CD4-positive, alpha-beta T cell treated with Interleukin-21 for 1 hour (primary cell): ENCODE measurements at regions not wholly inside any gene's neighbourhood (a gene's known extent, or its start where the extent isn't known, plus 50 kb on each side); places are given as distances from the start of the nearest gene placed in this dataset.

Source experiments
- DNase-seq: peaks from one replicate; pipeline ENCODE4 v3.0.0-alpha.2; 2020

DNA sequence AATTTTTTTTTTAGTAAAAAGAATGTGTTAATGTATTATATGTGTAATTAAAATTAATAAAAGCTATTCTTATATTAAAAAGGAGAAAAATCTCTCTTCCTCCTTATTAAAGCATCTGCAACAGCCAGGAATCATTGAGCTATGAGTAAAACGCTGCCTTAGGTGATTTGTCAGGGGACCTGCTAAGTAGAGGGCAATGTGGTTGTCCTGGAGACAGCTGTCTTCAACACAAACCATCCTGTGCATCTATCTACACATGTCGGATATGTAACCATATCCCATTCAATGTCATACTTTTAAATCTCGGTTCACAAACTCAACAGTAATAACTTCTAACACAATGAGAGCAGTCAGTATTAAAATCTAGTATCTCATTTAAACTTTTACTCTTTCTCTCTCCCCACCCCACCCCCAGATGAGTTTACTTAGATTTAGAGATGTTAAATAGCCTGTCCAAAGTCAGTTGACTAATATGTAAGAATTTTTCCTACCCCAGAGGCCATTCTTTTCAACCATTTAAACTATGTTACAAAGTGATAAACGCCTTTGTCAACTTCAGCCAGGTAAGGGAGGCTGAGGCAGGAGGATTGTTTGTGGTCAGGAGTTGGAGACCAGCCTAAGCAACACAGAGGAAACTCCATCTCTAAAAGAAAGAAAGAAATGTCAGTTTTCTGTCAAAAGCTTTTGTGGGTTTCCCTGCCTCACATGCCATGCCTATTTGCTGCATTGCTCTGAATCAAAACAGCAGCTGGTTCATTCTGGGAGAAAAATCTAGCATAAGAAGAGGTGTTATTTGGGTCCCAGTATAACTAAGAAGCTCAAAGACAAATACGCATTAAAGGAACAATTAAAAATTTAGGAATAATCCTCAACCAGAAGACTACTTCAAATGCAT lies 413.7 kb upstream of the CCDC196 start:
- DNase-seq, result no peak

DNA sequence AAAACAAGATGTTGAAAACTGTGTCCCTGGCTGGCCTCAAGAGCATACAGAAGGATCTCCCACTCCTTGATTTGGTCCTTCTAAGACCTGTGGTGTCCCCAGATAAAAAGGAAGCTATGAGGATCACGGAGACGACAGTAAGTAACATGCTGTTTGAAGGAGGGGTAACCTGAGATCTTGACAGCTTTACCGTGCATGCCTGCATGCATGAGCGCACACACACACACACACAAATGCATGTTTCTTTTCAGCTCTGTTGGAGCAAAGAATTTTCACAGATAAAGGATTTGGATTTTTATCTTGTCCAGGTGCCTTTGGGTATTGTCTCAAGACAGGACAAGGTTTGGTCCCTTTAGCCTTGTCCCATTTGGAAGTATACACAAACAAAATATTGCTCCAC lies 411.6 kb upstream of the CCDC196 start:
- no peak for DNase-seq

DNA sequence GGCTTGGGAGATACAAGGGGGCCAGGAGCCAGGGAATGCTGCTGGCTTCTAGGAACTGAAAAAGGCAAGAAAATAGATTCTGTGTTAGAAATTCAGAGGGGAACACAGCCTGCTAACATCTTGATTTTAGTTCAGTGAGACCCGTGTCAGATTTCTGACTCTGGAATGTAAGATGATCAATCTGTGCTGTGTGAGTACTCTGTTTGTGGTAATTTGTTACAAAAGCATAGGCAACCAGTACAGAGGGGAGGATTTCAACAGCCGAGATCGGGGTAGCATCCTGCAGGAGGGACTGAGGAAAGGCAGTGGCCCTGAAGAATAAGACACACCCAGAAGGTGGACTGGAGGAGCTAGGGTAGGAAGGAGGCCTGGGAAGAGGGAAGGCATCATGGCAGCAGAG lies 410.0 kb upstream of the CCDC196 start:
- no peak for DNase-seq

DNA sequence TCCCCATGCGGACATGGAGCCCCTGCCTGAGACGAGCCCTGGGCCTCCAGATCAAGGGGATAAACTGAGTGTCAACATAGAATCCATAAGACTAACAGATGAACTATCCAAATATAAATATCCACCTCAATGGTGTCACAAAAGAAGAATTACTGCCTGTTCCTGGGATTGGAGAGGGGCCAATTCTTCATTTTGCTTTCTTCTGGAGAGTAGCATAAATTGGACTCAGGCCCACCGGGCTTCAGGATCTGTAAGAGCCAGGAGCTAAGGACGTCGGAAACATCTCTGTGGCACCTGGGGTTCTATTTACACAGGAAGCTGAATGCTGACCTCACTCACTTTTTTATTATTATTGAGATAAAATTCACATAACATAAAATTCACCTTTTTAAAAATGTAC lies 408.2 kb upstream of the CCDC196 start:
- DNase-seq, result no peak

DNA sequence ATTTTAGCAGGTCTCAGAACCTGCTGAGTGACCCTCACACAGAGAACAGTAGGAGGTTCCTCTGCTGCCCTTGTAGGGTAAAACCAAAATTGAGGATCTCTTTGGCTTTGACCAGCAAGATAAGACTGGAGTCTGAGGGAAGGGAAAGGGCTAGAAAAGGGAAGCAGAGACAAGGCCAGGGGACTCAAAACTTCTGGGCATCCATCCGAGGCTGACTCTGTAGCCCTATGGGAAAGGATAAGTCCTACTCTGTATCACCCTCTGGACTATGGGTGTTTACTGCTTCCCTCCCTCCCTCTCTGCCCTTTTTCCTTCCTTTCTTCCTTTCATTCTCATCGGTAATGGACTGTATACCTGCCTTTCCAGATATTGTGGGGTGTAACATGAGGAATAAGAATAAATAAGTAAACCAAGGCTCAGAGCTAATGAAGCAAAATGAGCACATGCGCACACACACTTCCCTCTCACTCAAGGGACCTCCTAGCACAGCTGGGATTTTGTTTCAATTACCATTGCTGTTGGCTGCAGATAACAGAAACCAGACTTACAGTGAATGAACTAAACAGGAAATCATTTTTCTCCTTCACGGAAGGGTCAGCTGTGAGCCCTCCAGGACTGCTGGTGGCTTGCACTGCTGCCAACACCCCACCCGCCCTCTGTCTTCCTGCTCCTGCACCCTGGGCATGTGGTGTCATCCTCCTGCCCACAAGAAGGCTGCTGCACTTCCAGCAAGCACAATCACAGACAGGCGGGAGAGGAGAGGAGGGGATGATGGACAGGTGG lies 404.4 kb upstream of the CCDC196 start:
- no peak for DNase-seq

DNA sequence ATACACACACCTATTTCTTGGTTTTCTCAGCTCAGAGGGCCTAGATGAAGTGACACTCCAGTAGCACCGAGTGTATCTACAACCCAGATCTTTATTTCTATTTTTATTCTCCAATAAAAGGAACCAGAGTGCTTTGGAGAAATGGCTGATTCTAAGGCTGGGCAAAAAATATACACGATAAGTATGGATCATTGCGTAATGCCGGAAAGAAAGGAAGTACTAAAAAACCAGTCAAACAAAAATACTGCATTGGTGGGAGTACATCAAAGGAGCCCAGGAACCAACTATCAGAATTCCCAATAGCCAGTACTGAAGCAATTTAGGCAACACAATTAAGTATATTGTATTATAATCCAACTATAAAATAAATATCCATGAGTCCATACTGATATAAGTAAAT lies 400.9 kb upstream of the CCDC196 start:
- no peak for DNase-seq

DNA sequence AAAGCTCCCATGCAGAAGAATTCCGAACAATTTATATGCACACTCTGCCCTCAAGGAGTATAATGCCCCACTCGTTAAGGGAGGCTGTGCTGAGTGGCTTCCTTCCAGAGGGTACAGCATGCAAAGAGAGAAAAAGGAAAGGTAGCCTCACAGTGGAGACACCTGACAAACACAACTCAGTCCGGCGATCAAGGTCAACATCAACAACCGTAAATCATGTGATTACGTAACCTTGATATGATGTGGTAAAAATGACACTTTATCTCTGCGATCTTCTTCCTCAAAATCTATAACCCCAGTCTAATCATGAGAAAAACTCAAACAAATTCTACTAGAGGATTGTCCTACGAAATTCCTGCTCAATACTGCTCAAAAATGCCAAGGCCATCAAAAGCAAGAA lies 400.5 kb upstream of the CCDC196 start:
- no peak for DNase-seq

DNA sequence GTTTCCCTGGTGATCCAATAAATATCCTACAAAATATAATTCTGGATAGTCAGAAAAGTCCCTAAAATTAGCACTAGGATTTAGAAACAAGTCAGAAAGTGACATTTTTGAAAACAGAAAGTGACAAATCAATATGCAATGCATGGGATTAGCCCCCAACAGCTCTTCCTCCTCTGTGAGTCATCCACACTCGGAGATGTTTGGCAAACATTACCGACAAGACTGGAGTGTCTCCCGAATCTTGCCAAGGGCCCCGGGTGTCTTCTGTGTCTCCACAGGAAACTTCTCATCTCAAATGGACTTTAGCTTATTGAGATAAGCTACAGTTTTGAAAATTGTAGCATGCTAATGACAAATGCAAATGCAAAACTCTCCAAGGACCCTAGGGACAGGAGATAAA lies 398.9 kb upstream of the CCDC196 start:
- DNase-seq, result no peak

DNA sequence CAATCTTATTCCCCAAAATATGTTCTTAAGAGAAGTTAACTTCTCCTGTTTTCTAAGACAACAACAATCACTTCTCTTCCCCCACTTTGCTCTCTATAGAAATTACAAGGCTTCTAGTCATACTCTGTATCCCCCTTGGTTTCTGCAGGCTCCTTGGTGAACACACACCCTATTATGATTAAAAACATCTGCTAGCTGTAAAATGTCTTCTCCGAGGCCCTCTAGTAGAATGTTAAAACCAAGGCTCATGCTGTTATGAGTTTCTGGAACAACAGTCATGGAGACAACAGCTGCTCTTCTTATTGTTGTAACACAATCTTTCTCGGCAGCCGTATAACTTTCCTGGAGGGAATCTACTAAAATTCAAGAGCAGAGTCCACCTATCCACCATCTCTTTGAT lies 397.5 kb upstream of the CCDC196 start:
- DNase-seq, result no peak

DNA sequence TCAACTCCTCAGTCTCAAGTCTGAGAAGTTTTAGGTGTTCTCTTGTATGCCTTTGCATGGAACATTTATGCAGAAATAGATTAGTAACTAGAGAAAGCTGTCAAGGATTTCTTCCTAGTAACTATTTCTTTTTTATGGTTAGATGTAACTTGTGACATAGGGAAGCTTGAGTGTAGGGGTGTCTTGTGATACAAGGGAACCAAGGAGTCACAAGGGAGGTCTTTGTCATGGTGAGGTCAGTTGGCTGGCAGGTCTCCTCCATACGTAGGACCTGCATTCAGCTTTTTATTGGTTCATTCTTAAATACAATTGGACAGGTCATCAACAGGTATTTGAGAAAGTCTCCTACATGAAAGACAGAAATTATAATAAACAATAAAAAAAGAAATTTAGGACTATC lies 394.0 kb upstream of the CCDC196 start:
- DNase-seq, result no peak

DNA sequence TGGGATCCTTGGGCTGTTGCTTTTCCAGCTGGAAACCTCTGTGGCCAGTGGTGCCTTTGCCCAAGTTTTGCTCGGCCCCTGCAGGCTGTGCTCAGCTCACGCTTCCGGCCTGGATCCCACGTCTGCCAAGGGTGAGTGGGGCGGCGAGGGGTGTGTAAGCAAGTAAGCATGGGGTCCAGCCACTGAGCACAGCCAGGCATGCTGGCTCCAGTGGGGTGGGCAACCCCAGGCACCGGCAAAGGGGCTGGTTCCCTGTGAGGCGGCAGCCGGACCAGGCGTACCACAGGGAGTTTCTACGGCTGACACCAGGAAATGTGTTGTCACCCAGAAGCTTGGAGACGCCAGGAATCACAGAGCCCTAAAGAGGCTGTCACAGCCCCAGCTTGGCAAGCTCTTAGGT lies 393.4 kb upstream of the CCDC196 start:
- no peak for DNase-seq

DNA sequence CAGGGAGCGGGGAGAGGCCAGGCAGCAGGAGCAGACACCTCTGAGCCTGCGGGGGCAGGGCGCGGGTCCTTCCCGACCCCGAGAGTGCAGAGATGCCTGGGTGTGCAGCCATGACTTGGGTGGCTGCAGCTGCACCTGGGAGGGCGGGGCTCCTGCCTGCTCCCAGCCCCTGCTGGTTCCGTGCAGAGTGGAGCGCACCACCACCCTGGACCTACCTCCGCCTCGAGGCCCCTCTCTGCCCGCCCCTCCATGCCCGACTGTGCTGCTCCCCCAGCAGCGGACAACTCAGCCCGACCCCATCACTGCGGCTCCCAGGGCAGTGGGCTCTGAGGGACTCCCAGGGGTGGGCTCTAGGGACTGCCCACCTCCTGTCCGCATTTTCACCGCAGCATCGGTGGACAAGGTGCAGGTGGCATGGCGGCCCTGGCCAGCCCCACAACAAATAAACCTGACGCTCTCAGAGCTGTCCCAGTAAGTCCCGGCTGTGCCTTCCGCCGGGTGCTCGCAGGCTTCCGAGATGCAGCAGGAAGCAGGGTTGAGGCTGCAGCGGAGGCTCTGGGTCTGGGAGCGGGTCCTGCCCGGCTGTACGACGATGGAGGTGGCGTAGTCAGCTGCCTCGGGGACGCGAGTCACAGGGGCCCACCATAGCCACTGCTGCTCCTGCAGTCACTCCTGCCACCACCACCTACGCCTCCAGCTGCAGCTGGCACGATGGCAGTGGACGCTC lies 392.0 kb upstream of the CCDC196 start:
- DNase-seq, result no peak

DNA sequence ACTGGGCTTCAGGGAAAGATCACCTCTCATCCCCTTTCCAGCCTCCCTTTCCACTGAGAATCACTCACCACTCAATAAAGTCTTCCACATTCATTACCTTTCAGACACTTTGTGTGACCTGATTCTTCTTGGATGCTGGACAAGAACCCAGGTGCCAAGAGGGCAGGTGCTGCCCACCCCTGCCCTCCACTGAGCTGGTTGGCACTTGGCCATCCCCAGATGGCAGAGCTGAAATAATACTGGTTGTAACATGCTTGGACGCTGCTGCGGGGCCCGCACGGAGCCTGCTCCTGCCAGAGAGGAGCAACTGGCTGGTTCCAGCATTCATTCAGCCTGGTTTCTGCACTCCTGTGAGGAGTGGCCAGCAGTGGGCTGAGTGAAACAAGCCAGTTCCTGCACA lies 386.7 kb upstream of the CCDC196 start:
- DNase-seq, result no peak

DNA sequence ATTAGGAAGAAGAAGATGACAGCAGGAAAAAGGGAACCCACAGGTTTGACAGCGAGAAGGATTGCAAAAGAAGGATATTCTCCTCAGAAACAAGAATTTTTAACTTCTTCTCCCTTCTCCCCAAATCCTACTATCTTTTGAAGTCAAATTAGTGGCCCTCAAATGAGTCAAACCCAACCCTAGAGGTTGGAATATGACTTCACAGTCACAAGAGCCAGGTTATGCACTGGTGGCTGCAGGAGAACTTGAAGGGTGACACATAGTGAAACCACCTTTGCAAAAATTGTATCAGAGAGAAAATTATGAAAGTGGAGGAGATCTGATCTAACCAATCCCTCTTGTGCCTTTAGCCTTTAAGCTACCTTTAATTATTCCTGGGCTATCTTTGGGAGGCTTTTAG lies 386.2 kb upstream of the CCDC196 start:
- no peak for DNase-seq

DNA sequence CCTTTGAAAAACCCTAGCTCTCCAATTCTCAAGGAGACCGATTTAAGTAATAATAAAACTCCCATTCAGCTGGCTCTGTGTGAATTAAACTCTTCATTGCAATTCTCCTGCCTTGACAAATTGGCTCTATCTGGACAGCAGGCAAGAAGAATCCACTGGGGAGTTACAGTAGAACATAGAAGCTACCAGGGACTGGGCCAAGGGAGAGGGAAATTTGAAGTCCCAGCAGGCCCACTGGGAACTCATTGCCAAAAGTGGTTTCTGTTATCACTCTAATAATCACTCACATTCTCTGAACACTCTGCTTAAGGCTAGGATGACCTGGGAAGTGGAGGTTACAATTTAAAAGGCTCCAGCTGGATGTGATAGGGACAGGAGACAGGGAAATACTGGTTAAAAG lies 384.5 kb upstream of the CCDC196 start:
- DNase-seq, result no peak

DNA sequence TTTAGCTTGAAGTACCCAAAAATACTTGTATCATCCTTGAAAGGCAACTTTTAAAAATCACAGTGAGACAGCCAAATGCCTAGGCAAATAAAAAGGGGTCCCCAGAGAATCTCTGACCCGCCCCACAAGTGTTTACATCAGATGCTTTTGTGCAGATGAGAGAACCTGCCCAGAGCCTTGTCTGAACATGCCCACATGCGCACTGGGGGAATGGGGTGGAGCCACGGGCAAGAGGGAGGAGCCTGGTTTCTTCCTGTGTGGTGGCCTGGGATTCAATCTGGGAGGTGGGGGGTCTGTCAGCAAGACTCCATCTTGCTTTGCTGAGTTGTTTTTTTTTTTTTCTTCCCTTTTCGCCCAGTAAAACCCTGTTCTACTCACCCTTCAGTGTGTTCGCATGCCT lies 381.7 kb upstream of the CCDC196 start:
- no peak for DNase-seq

DNA sequence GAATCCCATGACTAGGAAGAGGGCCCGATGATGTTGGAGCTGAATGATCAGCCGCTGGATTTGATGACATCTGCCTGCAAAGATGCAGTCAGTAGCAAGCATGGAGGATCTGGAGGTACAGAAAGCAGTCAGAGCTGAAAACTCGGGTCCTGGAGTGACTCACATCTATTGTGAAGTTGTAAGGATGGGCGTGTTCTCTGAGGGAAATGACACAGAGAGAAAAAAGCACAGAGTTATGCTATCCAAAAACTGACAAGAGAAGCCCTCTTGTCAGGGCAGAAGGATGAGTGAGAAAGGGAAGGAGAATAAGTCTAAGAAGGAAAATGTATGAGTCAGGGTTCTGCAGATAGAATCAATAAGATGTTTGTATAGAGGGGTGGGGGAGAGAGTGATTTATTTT lies 380.4 kb upstream of the CCDC196 start:
- DNase-seq, result no peak

DNA sequence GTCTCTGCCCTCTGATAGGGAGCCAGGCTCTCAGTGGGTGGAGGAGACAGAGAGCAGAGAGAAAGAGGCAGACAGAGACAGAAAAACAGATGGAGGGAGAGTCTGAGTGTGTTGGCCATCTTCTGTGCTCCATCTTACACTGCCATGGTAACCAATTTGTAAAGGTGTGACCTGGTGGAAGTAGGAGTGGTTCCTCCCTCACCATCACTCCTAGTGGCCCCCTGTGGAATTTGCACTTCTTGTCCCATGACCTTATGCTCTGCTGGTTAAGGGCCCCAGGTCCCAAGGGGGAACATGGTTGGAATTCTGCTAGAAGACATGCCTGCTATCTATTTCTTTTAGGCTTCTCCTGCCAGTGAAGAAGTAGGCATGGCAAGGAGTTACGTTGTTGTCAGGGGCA lies 376.7 kb upstream of the CCDC196 start:
- no peak for DNase-seq

DNA sequence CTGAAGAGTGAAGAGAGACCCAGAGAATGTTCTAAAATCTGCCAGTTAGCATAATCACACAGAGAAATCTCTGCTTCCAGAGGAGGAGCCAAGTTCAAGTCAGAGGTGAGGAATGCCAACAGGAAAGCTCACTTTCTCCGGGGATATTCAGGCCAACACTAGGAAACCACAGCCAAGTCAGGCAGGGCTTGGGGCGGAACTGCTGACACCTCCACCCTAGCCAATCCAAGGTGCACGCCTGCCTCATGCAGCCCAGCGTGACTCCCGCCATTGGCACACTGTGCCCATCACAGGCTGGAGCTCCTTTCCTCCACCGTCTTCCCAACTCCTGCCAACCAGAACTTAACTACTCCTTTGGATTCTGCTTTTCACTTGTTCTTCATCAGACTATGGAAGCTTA lies 374.3 kb upstream of the CCDC196 start:
- DNase-seq, result no peak

DNA sequence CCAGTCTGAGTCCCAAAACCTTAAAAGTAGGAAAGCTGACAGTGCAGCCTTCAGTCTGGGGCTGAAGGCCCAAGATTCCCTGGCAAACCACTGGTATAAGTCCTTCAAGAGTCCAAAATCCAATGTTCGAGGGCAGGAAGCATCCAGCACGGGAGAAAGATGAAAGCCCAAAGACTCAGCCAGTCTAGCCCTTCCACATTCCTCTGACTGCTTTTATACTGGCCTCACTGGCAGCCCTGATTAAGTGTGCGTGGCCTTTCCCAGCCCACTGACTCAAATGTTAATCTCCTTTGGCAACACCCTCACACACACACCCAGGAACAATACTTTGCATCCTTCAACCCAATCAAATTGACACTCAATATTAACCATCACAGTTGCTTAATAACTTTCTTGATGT lies 372.1 kb upstream of the CCDC196 start:
- DNase-seq, result no peak

DNA sequence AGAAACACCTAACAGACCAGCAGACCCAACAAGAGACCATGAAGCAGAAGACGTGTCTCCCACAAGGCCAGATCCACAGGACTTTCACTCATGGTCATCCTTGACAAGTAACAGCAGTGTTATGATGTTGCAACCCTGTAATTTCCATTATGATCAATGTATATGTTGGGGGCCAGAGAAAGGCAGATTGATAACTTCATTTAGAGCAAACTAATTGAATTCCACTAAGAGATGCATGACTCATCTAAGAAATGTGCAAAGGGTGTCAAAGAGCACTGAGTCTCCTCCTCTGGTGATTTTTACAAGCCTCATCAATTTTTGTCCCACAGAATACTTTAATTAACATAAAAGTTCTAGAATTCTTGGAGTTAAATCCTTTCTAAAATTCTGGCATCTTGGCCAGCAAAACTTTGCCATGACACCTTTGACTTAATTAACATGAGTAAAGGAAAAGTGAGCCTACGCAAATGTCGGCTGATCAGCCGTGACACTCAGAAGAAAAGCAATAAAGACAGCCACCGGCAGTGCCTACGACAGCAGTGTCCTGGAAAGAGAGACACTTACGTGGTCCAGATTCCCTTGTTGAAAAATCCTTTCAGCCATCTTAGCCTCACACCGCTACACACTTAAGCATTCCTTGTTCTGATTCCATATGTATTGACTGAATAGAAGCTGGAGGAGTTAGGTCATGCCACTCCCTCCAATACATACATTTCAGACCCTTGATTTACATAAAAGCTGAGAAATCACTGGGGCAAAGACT lies 370.2 kb upstream of the CCDC196 start:
- DNase-seq, result no peak

DNA sequence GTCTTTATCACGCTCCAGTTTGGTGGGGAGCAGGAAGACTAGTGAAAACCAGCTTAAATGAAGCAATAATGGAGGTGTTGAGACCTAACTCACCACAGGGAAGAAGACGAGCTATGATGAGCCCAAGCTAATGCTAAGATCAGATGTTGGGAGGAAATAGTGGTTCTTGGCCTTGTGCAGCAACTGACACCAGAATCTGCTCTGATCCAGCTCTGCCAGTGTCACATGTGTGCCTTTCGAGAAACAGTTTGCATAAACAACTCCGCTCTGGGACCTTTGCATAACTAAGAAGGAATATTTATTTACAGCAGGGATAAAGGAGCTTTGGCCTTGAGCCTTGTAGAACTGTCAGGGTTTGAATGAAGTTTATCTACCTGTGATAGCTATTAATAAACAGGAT lies 369.4 kb upstream of the CCDC196 start:
- DNase-seq, result no peak

DNA sequence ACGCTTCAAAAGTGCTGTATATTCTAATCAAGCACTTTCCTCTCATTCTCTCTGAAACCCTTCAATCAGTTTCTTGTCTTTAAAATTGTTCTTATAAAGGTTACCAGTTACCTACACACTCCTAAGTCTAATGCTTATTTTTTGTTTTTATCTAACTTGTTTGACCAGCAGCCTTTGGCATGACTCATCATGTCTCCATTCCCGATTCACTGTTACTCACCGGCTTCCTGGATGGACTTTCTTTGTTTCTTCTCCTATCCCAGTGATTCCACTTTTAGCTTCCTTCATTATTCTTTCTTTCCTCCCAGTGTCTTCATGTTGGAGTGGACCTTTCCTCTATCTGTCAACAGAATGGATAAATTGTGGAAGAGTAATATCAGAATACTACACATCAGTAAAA lies 368.6 kb upstream of the CCDC196 start:
- DNase-seq, result no peak
